ENCODE measurements at regions not wholly inside any gene's neighbourhood (a gene's known extent, or its start where the extent isn't known, plus 50 kb on each side); places are given as distances from the start of the nearest gene placed in this dataset.

GRCh38 chr1:88150330-88150729 lies 533.7 kb upstream of the PKN2 start:
- 67% methylated on average over 4 of the region's 4 CpGs for WGBS (ENCODE audit: insufficient coverage, low lambda C conversion rate)
- H3K27me3 ChIP-seq (ENCODE audit: control insufficient read depth, insufficient read depth, low read length): no peaks in the 10 kb centered on the region
- H3K4me3 ChIP-seq (ENCODE audit: low read length): no peak overlapping the region
- H3K9me3 ChIP-seq (ENCODE audit: control insufficient read depth, low read depth, low read length): no peaks in the 10 kb centered on the region
- no peaks in the 10 kb centered on the region for H3K4me1 ChIP-seq (ENCODE audit: control insufficient read depth, insufficient read depth, low read length)
- peak in 1 of 2 donors; percentile 18 for DNase-seq
- no peak overlapping the region for H3K27ac ChIP-seq (ENCODE audit: low read length)
- H3K36me3 ChIP-seq (ENCODE audit: control insufficient read depth, insufficient read depth, low read length): no peaks in the 10 kb centered on the region

GRCh38 chr1:88163187-88163586 lies 520.9 kb upstream of the PKN2 start:
- WGBS (ENCODE audit: insufficient coverage, low lambda C conversion rate): 20% methylated on average over 1 of the region's 3 CpGs

GRCh38 chr1:88168126-88168525 lies 515.9 kb upstream of the PKN2 start:
- H3K27me3 ChIP-seq (ENCODE audit: control insufficient read depth, insufficient read depth, low read length): no peaks in the 10 kb centered on the region
- DNase-seq: no peak
- no peaks in the 10 kb centered on the region for H3K36me3 ChIP-seq (ENCODE audit: control insufficient read depth, insufficient read depth, low read length)
- no peaks in the 10 kb centered on the region for H3K9me3 ChIP-seq (ENCODE audit: control insufficient read depth, low read depth, low read length)
- no peak overlapping the region for H3K4me3 ChIP-seq (ENCODE audit: low read length)
- peaks cover 6% of the 10 kb centered on the region for H3K4me1 ChIP-seq (ENCODE audit: control insufficient read depth, insufficient read depth, low read length)
- no peak overlapping the region for H3K27ac ChIP-seq (ENCODE audit: low read length)

More at GRCh38 chr1:88163187-88163586, 520.9 kb upstream of the PKN2 start:
- Histone ChIP-seq H3K9me3 (ENCODE audit: control insufficient read depth, low read depth, low read length) (no peaks in the 10 kb centered on the region), H3K27me3 (ENCODE audit: control insufficient read depth, insufficient read depth, low read length) (no peaks in the 10 kb centered on the region), H3K27ac (ENCODE audit: low read length) (no peak overlapping the region), H3K4me1 (ENCODE audit: control insufficient read depth, insufficient read depth, low read length) (peaks cover 7% of the 10 kb centered on the region), H3K36me3 (ENCODE audit: control insufficient read depth, insufficient read depth, low read length) (no peaks in the 10 kb centered on the region), H3K4me3 (ENCODE audit: low read length) (no peak overlapping the region)
- DNase-seq: peak in 1 of 2 donors; percentile 52

GRCh38 chr1:88169139-88169538 lies 514.9 kb upstream of the PKN2 start:
- no peaks in the 10 kb centered on the region for H3K9me3 ChIP-seq (ENCODE audit: control insufficient read depth, low read depth, low read length)
- H3K27ac ChIP-seq (ENCODE audit: low read length): no peak overlapping the region

GRCh38 chr1:88169939-88170338 lies 514.1 kb upstream of the PKN2 start:
- H3K27me3 ChIP-seq (ENCODE audit: control insufficient read depth, insufficient read depth, low read length): no peaks in the 10 kb centered on the region
- no peak overlapping the region for H3K27ac ChIP-seq (ENCODE audit: low read length)
- no peaks in the 10 kb centered on the region for H3K36me3 ChIP-seq (ENCODE audit: control insufficient read depth, insufficient read depth, low read length)
- no peaks in the 10 kb centered on the region for H3K9me3 ChIP-seq (ENCODE audit: control insufficient read depth, low read depth, low read length)
- peaks cover 14% of the 10 kb centered on the region for H3K4me1 ChIP-seq (ENCODE audit: control insufficient read depth, insufficient read depth, low read length)
- no peak overlapping the region for H3K4me3 ChIP-seq (ENCODE audit: low read length)
- no peak for DNase-seq

More at GRCh38 chr1:88169139-88169538, 514.9 kb upstream of the PKN2 start:
- no peak for DNase-seq
- Histone ChIP-seq H3K27me3 (ENCODE audit: control insufficient read depth, insufficient read depth, low read length) (no peaks in the 10 kb centered on the region), H3K4me1 (ENCODE audit: control insufficient read depth, insufficient read depth, low read length) (peaks cover 10% of the 10 kb centered on the region), H3K4me3 (ENCODE audit: low read length) (no peak overlapping the region), H3K36me3 (ENCODE audit: control insufficient read depth, insufficient read depth, low read length) (no peaks in the 10 kb centered on the region)
- no CpG with 5 or more reads among the region's 3 CpGs for WGBS (ENCODE audit: insufficient coverage, low lambda C conversion rate)

GRCh38 chr1:88175120-88175630 lies 508.9 kb upstream of the PKN2 start:
- Histone ChIP-seq H3K27me3 (ENCODE audit: control insufficient read depth, insufficient read depth, low read length) (no peaks in the 10 kb centered on the region), H3K36me3 (ENCODE audit: control insufficient read depth, insufficient read depth, low read length) (no peaks in the 10 kb centered on the region), H3K4me1 (ENCODE audit: control insufficient read depth, insufficient read depth, low read length) (peaks cover 29% of the 10 kb centered on the region), H3K9me3 (ENCODE audit: control insufficient read depth, low read depth, low read length) (no peaks in the 10 kb centered on the region), H3K4me3 (ENCODE audit: low read length) (no peak overlapping the region), H3K27ac (ENCODE audit: low read length) (peak overlapping the region; percentile 75)
- 55% methylated on average over 2 of the region's 3 CpGs for whole genome bisulfite sequencing (ENCODE audit: insufficient coverage, low lambda C conversion rate)
- DNase-seq: peak in 1 of 2 donors; percentile 32

- DNase-seq: peak; percentile 75 to 92
These were observed 508.3 kb upstream of the PKN2 start for GRCh38 chr1:88175631-88176226.

GRCh38 chr1:88179943-88180342 lies 504.1 kb upstream of the PKN2 start:
- Histone ChIP-seq H3K27ac (ENCODE audit: low read length) (no peak overlapping the region), H3K36me3 (ENCODE audit: control insufficient read depth, insufficient read depth, low read length) (no peaks in the 10 kb centered on the region), H3K4me1 (ENCODE audit: control insufficient read depth, insufficient read depth, low read length) (peaks cover 18% of the 10 kb centered on the region), H3K4me3 (ENCODE audit: low read length) (no peak overlapping the region), H3K9me3 (ENCODE audit: control insufficient read depth, low read depth, low read length) (no peaks in the 10 kb centered on the region), H3K27me3 (ENCODE audit: control insufficient read depth, insufficient read depth, low read length) (no peaks in the 10 kb centered on the region)
- 64% methylated on average over 3 of the region's 5 CpGs for WGBS (ENCODE audit: insufficient coverage, low lambda C conversion rate)
- DNase-seq: no peak

More at GRCh38 chr1:88175631-88176226, 508.3 kb upstream of the PKN2 start:
- Histone ChIP-seq H3K27ac (ENCODE audit: low read length) (peak overlapping the region; percentile 75), H3K9me3 (ENCODE audit: control insufficient read depth, low read depth, low read length) (no peaks in the 10 kb centered on the region), H3K4me3 (ENCODE audit: low read length) (peak overlapping the region; percentile 8), H3K27me3 (ENCODE audit: control insufficient read depth, insufficient read depth, low read length) (no peaks in the 10 kb centered on the region), H3K36me3 (ENCODE audit: control insufficient read depth, insufficient read depth, low read length) (no peaks in the 10 kb centered on the region), H3K4me1 (ENCODE audit: control insufficient read depth, insufficient read depth, low read length) (peaks cover 29% of the 10 kb centered on the region)
- 15% methylated on average over 6 of the region's 10 CpGs for WGBS (ENCODE audit: insufficient coverage, low lambda C conversion rate)

- no peak overlapping the region for H3K4me3 ChIP-seq (ENCODE audit: low read length)
- peaks cover 13% of the 10 kb centered on the region for H3K4me1 ChIP-seq (ENCODE audit: control insufficient read depth, insufficient read depth, low read length)
- H3K27me3 ChIP-seq (ENCODE audit: control insufficient read depth, insufficient read depth, low read length): no peaks in the 10 kb centered on the region
- 0% methylated on average over 1 of the region's 8 CpGs for WGBS (ENCODE audit: insufficient coverage, low lambda C conversion rate)
- DNase-seq: peak; percentile 92 to 95
- no peaks in the 10 kb centered on the region for H3K36me3 ChIP-seq (ENCODE audit: control insufficient read depth, insufficient read depth, low read length)
- no peaks in the 10 kb centered on the region for H3K9me3 ChIP-seq (ENCODE audit: control insufficient read depth, low read depth, low read length)
- no peak overlapping the region for H3K27ac ChIP-seq (ENCODE audit: low read length)
These were observed 503.5 kb upstream of the PKN2 start for GRCh38 chr1:88180449-88181108.

- Histone ChIP-seq H3K27me3 (ENCODE audit: control insufficient read depth, insufficient read depth, low read length) (no peaks in the 10 kb centered on the region), H3K4me3 (ENCODE audit: low read length) (no peak overlapping the region), H3K4me1 (ENCODE audit: control insufficient read depth, insufficient read depth, low read length) (no peaks in the 10 kb centered on the region), H3K9me3 (ENCODE audit: control insufficient read depth, low read depth, low read length) (no peaks in the 10 kb centered on the region), H3K36me3 (ENCODE audit: control insufficient read depth, insufficient read depth, low read length) (no peaks in the 10 kb centered on the region), H3K27ac (ENCODE audit: low read length) (no peak overlapping the region)
- no peak for DNase-seq
These were observed 497.2 kb upstream of the PKN2 start for GRCh38 chr1:88186911-88187310.

GRCh38 chr1:88188038-88188437 lies 496.0 kb upstream of the PKN2 start:
- H3K36me3 ChIP-seq (ENCODE audit: control insufficient read depth, insufficient read depth, low read length): no peaks in the 10 kb centered on the region
- no peak overlapping the region for H3K27ac ChIP-seq (ENCODE audit: low read length)
- H3K4me3 ChIP-seq (ENCODE audit: low read length): no peak overlapping the region
- no peaks in the 10 kb centered on the region for H3K27me3 ChIP-seq (ENCODE audit: control insufficient read depth, insufficient read depth, low read length)
- no peaks in the 10 kb centered on the region for H3K4me1 ChIP-seq (ENCODE audit: control insufficient read depth, insufficient read depth, low read length)
- DNase-seq: no peak
- H3K9me3 ChIP-seq (ENCODE audit: control insufficient read depth, low read depth, low read length): no peaks in the 10 kb centered on the region
